H1 (cell line): ENCODE measurements at regions not wholly inside any gene's neighbourhood (a gene's known extent, or its start where the extent isn't known, plus 50 kb on each side); places are given as distances from the start of the nearest gene placed in this dataset.

Experiments
- CTCF ChIA-PET: fragments of 300-600 bp; sonication (Branson Sonifier 250); formaldehyde crosslinking; loops from one replicate; lab custom pipeline; 2021; ENCODE audit not compliant: partially characterized antibody; lab: Charles Lee
- POLR2A ChIA-PET: fragments of 300-600 bp; sonication (Branson Sonifier 250); formaldehyde crosslinking; loops from one replicate; lab custom pipeline; 2021; ENCODE audit warnings: inconsistent platforms; ENCODE audit not compliant: partially characterized antibody; lab: Charles Lee
- DNase-seq, 2 experiments: peaks; one replicate each; pipeline versions ENCODE4 v3.0.0 to v3.0.0-alpha.2; 2010 to 2022; ENCODE audit warnings: low spot score in 2 of 2, low read depth in 1 of 2, mixed read lengths in 1 of 2
- FAIRE-seq: peaks from 2 replicates; lab custom pipeline; 2011; peaks lifted over from hg19 to GRCh38; lab: Jason Lieb, UNC
- H2AFZ ChIP-seq: 2 replicates; pipeline ENCODE4 v1.8.1; 2012; ENCODE audit warnings: low read length, inconsistent platforms
- H2AK5ac ChIP-seq: 2 replicates; pipeline ENCODE4 v1.6.1; 2013; ENCODE audit warnings: low read depth, low read length
- H2BK120ac ChIP-seq: replicated peaks from 2 replicates; pipeline ENCODE3; 2013; ENCODE audit warnings: low read depth, low read length, inconsistent platforms
- H2BK12ac ChIP-seq: 2 replicates; pipeline ENCODE4 v1.6.1; 2013; ENCODE audit warnings: low read depth, low read length
- H2BK15ac ChIP-seq: 2 replicates; pipeline ENCODE4 v1.6.1; 2013; ENCODE audit warnings: low read length
- H2BK20ac ChIP-seq: 2 replicates; pipeline ENCODE4 v1.6.1; 2013; ENCODE audit warnings: low read length
- H2BK5ac ChIP-seq: 2 replicates; pipeline ENCODE4 v1.6.1; 2013; ENCODE audit warnings: low read depth, low read length
- H3K14ac ChIP-seq: 2 replicates; pipeline ENCODE4 v1.6.1; 2013; ENCODE audit warnings: inconsistent platforms; ENCODE audit not compliant: insufficient read length
- H3K18ac ChIP-seq: 2 replicates; pipeline ENCODE4 v1.6.1; 2013; ENCODE audit warnings: low read length; ENCODE audit errors: extremely low read depth
- H3K23ac ChIP-seq: 2 replicates; pipeline ENCODE4 v1.6.1; 2013; ENCODE audit warnings: inconsistent platforms; ENCODE audit not compliant: insufficient read length
- H3K23me2 ChIP-seq: 2 replicates; pipeline ENCODE4 v1.6.1; 2013; ENCODE audit warnings: low read depth, low read length
- H3K27ac ChIP-seq: 2 replicates; pipeline ENCODE4 v1.6.1; 2011; ENCODE audit warnings: low read depth, low read length, inconsistent platforms
- H3K27me3 ChIP-seq, 4 experiments: replicated peaks in 1 of 4; 1 replicate in 1 of 4; 2 replicates in 3 of 4; pipeline versions ENCODE4 v1.6.1 to v1.8.1; 2011 to 2013; ENCODE audit warnings: low read length in 3 of 4, mild to moderate bottlenecking in 3 of 4, inconsistent platforms in 2 of 4, mixed read lengths in 2 of 4, moderate library complexity in 1 of 4; ENCODE audit not compliant: control insufficient read depth in 3 of 4, insufficient read depth in 3 of 4; ENCODE audit errors: extremely low read depth in 1 of 4
- H3K36me3 ChIP-seq, 4 experiments: 2 replicates each; pipeline versions ENCODE4 v1.6.1 to v1.8.1; 2011 to 2013; ENCODE audit warnings: mild to moderate bottlenecking in 4 of 4, low read length in 3 of 4, moderate library complexity in 2 of 4, control low read depth in 1 of 4, inconsistent platforms in 1 of 4; ENCODE audit not compliant: insufficient read depth in 4 of 4, control insufficient read depth in 2 of 4
- H3K4ac ChIP-seq: replicated peaks from 2 replicates; pipeline ENCODE3; 2013; ENCODE audit warnings: low read length, low read depth, mixed read lengths, inconsistent platforms; ENCODE audit not compliant: insufficient read length
- H3K4me1 ChIP-seq, 4 experiments: replicated peaks in 1 of 4; 1 replicate in 1 of 4; 2 replicates in 3 of 4; pipeline versions ENCODE4 v1.6.1 to v1.8.1; 2011 to 2013; ENCODE audit warnings: low read length in 3 of 4, inconsistent platforms in 2 of 4, mixed read lengths in 1 of 4; ENCODE audit not compliant: insufficient read depth in 4 of 4, control insufficient read depth in 3 of 4
- H3K4me2 ChIP-seq, 2 experiments: 2 replicates each; pipeline versions ENCODE4 v1.6.1 to v1.8.1; 2011 to 2013; ENCODE audit warnings: low read depth in 2 of 2, low read length in 2 of 2, control low read depth in 1 of 2, inconsistent platforms in 1 of 2, mild to moderate bottlenecking in 1 of 2; ENCODE audit not compliant: insufficient read depth in 1 of 2
- H3K4me3 ChIP-seq, 4 experiments: fragments of 200-600, 300-600 bp in 1 of 4; sonication (generic), shearing (Covaris generic), sonication (Bioruptor Twin) in 1 of 4; 2 replicates each; pipeline versions ENCODE4 v1.5.1 to v1.8.1; 2011 to 2016; ENCODE audit warnings: low read length in 4 of 4, low read depth in 3 of 4, control low read depth in 2 of 4, inconsistent platforms in 2 of 4, mild to moderate bottlenecking in 2 of 4, mixed read lengths in 1 of 4, moderate library complexity in 1 of 4; ENCODE audit not compliant: insufficient read depth in 2 of 4; ENCODE audit errors: extremely low read depth in 1 of 4
- H3K56ac ChIP-seq: replicated peaks from 2 replicates; pipeline ENCODE3; 2013; ENCODE audit warnings: low read depth, mild to moderate bottlenecking, mixed read lengths, low read length, inconsistent platforms; ENCODE audit not compliant: insufficient read length
- H3K79me1 ChIP-seq: 2 replicates; pipeline ENCODE4 v1.6.1; 2013; ENCODE audit warnings: low read depth, low read length, control low read depth
- H3K79me2 ChIP-seq, 2 experiments: 2 replicates each; pipeline versions ENCODE4 v1.6.1 to v1.8.1; 2012 to 2013; ENCODE audit warnings: low read length in 2 of 2, mild to moderate bottlenecking in 2 of 2, inconsistent platforms in 1 of 2; ENCODE audit not compliant: insufficient read depth in 2 of 2, control insufficient read depth in 1 of 2
- H3K9ac ChIP-seq, 4 experiments: replicated peaks in 1 of 4; 1 replicate in 1 of 4; 2 replicates in 3 of 4; pipeline versions ENCODE4 v1.6.1 to v1.8.1; 2011 to 2013; ENCODE audit warnings: low read depth in 3 of 4, low read length in 3 of 4, control low read depth in 2 of 4, mild to moderate bottlenecking in 2 of 4, moderate library complexity in 2 of 4, inconsistent platforms in 1 of 4; ENCODE audit errors: extremely low read depth in 1 of 4
- H3K9me3 ChIP-seq, 2 experiments: 2 replicates each; pipeline versions ENCODE4 v1.6.1 to v1.8.1; 2012 to 2013; ENCODE audit warnings: mild to moderate bottlenecking in 2 of 2, moderate library complexity in 2 of 2, control low read depth in 1 of 2, inconsistent platforms in 1 of 2, low read depth in 1 of 2, low read length in 1 of 2, mixed read lengths in 1 of 2; ENCODE audit not compliant: insufficient read depth in 2 of 2
- H4K20me1 ChIP-seq, 2 experiments: replicated peaks in 1 of 2; 2 replicates each; pipeline versions ENCODE3 to v1.8.1; 2011 to 2013; ENCODE audit warnings: inconsistent platforms in 2 of 2, low read length in 2 of 2, mild to moderate bottlenecking in 1 of 2; ENCODE audit not compliant: insufficient read depth in 2 of 2, control insufficient read depth in 1 of 2
- H4K5ac ChIP-seq: 2 replicates; pipeline ENCODE4 v1.6.1; 2013; ENCODE audit warnings: low read length, low read depth, mixed read lengths, inconsistent platforms; ENCODE audit not compliant: insufficient read length
- H4K8ac ChIP-seq: 2 replicates; pipeline ENCODE4 v1.8.0; 2013; ENCODE audit warnings: mild to moderate bottlenecking, moderate library complexity, low read length, inconsistent platforms; ENCODE audit not compliant: insufficient read depth; ENCODE audit errors: extremely low read depth
- H4K91ac ChIP-seq: replicated peaks from 2 replicates; pipeline ENCODE3; 2013; ENCODE audit warnings: low read length, mixed read lengths, inconsistent platforms; ENCODE audit not compliant: insufficient read length
- ASH2L ChIP-seq: fragments of 200-600, 300-600 bp; sonication (generic); IDR thresholded peaks from one replicate; pipeline ENCODE4 v1.7.1; 2017; ENCODE audit warnings: low read length
- BCL11A ChIP-seq, 2 experiments: IDR thresholded peaks; one replicate each; pipeline ENCODE4 v1.6.1; 2011; ENCODE audit warnings: low read depth in 2 of 2, low read length in 2 of 2, mild to moderate bottlenecking in 2 of 2
- EGR1 ChIP-seq: IDR thresholded peaks from 2 replicates; pipeline ENCODE4 v1.6.1; 2011; ENCODE audit warnings: low read depth, low read length, borderline replicate concordance
- HDAC2 ChIP-seq, 2 experiments: fragments of 300-600 bp in 1 of 2; sonication (generic) in 1 of 2; IDR thresholded peaks; 2 replicates each; pipeline ENCODE4 v1.6.1; 2011 to 2012; ENCODE audit warnings: low read depth in 2 of 2, low read length in 2 of 2, mild to moderate bottlenecking in 2 of 2, moderate library complexity in 2 of 2, borderline replicate concordance in 1 of 2, inconsistent platforms in 1 of 2
- MAFK ChIP-seq: IDR thresholded peaks from 2 replicates; pipeline ENCODE4 v1.6.1; 2012; ENCODE audit warnings: low read depth, mild to moderate bottlenecking, improper control_type of control experiment, low read length
- RAD21 ChIP-seq, 2 experiments: IDR thresholded peaks in 1 of 2; conservative IDR thresholded peaks in 1 of 2; 2 replicates each; pipeline ENCODE4 v1.6.1; 2011; ENCODE audit warnings: low read depth in 2 of 2, low read length in 2 of 2, improper control_type of control experiment in 1 of 2, inconsistent platforms in 1 of 2, mild to moderate bottlenecking in 1 of 2, moderate library complexity in 1 of 2
- SRF ChIP-seq: IDR thresholded peaks from 2 replicates; pipeline ENCODE4 v1.6.1; 2011; ENCODE audit warnings: mild to moderate bottlenecking, low read depth, low read length, moderate library complexity
- TAF7 ChIP-seq: optimal IDR thresholded peaks from 2 replicates; pipeline ENCODE3; 2011; ENCODE audit warnings: low read depth, mild to moderate bottlenecking, inconsistent platforms, low read length, moderate library complexity, borderline replicate concordance
- TCF12 ChIP-seq: IDR thresholded peaks from 2 replicates; pipeline ENCODE4 v1.6.1; 2011; ENCODE audit warnings: low read depth, mild to moderate bottlenecking, low read length
- WGBS, 2 experiments: shearing (Covaris generic) in 1 of 2; methylation state at CpG; one replicate each; pipeline versions ENCODE4 v1.1.6 to v1.1.7; 2013 to 2015; ENCODE audit warnings: low lambda C conversion rate in 2 of 2, mixed read lengths in 2 of 2, inconsistent platforms in 1 of 2, low coverage in 1 of 2, missing lambda C conversion rate in 1 of 2; ENCODE audit not compliant: insufficient replicate concordance in 2 of 2, insufficient coverage in 1 of 2, insufficient read length in 1 of 2; ENCODE audit errors: extremely low coverage in 1 of 2, missing lambda C conversion rate in 1 of 2; 5-methylcytosine and 5-hydroxymethylcytosine counted together
- TF ChIP-seq, protein P1 (sequence below), 3 experiments: IDR thresholded peaks; 1 replicate in 2 of 3; 2 replicates in 1 of 3; pipeline versions ENCODE4 v1.5.1 to v1.6.1; 2011; ENCODE audit warnings: low read length in 3 of 3, mild to moderate bottlenecking in 3 of 3, inconsistent platforms in 2 of 3, low read depth in 1 of 3, moderate library complexity in 1 of 3; ENCODE audit not compliant: insufficient read depth in 1 of 3; ENCODE audit errors: control extremely low read depth in 1 of 3

GRCh38 chr7:18320971-18321567, 174.5 kb upstream of the HDAC9 start:
- no peak overlapping the region for H3K14ac ChIP-seq
- ChIA-PET CTCF (interaction anchor here (0.6 to 6.2 kb wide), 30 partner anchors 9 to 655 kb away, joined by 3 to 40 read pairs (median 4); no protein-coding TSS in a partner anchor), POLR2A (no interaction called here)
- H3K9me3 ChIP-seq: no peaks in the 10 kb centered on the region
- no peak overlapping the region for H4K8ac ChIP-seq
- no peak overlapping the region for H3K23ac ChIP-seq
- no peaks in the 10 kb centered on the region for H3K23me2 ChIP-seq
- H3K4me3 ChIP-seq: no peak overlapping the region
- H3K56ac ChIP-seq: no peak overlapping the region
- H3K36me3 ChIP-seq: no peaks in the 10 kb centered on the region
- H3K4me1 ChIP-seq: peaks cover 2 to 8% (median 4%) of the 10 kb centered on the region in 4 experiments; a peak in 4 of 7 replicates
- no peak overlapping the region for H2BK5ac ChIP-seq
- FAIRE-seq (peak; percentile 91), DNase-seq (no peak)
- H3K4ac ChIP-seq: no peak overlapping the region
- H3K4me2 ChIP-seq: no peak overlapping the region
- no peak overlapping the region for H2AK5ac ChIP-seq
- no peaks in the 10 kb centered on the region for H3K27me3 ChIP-seq
- no peak overlapping the region for H2BK12ac ChIP-seq
- no peak overlapping the region for H3K27ac ChIP-seq
- H4K5ac ChIP-seq: no peak overlapping the region
- no peaks in the 10 kb centered on the region for H3K79me1 ChIP-seq
- H3K9ac ChIP-seq: no peak overlapping the region
- H3K18ac ChIP-seq: no peak overlapping the region
- H2BK15ac ChIP-seq: no peak overlapping the region
- H2BK20ac ChIP-seq: no peak overlapping the region
- no peak overlapping the region for H2BK120ac ChIP-seq
- no peak overlapping the region for H2AFZ ChIP-seq
- H4K91ac ChIP-seq: no peak overlapping the region
- 80% methylated on average over 2 of the region's 2 CpGs; no CpG with 5 or more reads in 1 of the 2 experiments for WGBS, 2 experiments
- no peaks in the 10 kb centered on the region for H4K20me1 ChIP-seq
- no peaks in the 10 kb centered on the region for H3K79me2 ChIP-seq
- TF ChIP-seq ASH2L (no peak), MAFK (no peak), HDAC2 (IDR thresholded peaks at IDR 0.05; ENCODE audit: borderline replicate concordance in 1 of 2, low read depth in 2 of 2, low read length in 2 of 2) (no peak), BCL11A (IDR thresholded peaks at IDR 0.05; ENCODE audit: low read depth in 2 of 2, low read length in 2 of 2) (no peak), EGR1 (no peak), RAD21 (IDR thresholded peaks at IDR 0.05 in 1 of 2, conservative IDR thresholded peaks at IDR 0.05 in 1 of 2; ENCODE audit: low read depth in 2 of 2, low read length in 2 of 2) (peak; percentile 56 to 61), TCF12 (no peak), TAF7 (no peak), SRF (no peak)
- TF ChIP-seq, protein P1, sequence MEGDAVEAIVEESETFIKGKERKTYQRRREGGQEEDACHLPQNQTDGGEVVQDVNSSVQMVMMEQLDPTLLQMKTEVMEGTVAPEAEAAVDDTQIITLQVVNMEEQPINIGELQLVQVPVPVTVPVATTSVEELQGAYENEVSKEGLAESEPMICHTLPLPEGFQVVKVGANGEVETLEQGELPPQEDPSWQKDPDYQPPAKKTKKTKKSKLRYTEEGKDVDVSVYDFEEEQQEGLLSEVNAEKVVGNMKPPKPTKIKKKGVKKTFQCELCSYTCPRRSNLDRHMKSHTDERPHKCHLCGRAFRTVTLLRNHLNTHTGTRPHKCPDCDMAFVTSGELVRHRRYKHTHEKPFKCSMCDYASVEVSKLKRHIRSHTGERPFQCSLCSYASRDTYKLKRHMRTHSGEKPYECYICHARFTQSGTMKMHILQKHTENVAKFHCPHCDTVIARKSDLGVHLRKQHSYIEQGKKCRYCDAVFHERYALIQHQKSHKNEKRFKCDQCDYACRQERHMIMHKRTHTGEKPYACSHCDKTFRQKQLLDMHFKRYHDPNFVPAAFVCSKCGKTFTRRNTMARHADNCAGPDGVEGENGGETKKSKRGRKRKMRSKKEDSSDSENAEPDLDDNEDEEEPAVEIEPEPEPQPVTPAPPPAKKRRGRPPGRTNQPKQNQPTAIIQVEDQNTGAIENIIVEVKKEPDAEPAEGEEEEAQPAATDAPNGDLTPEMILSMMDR (IDR thresholded peaks at IDR 0.05; ENCODE audit: control extremely low read depth in 1 of 3, insufficient read depth in 1 of 3, low read depth in 1 of 3, low read length in 3 of 3): peak in 1 of 3 experiments; percentile 48; a peak in 2 of 4 replicates
